SKM-1 treated with dmso at 0.1 percent for 144 hours (cell line): ENCODE measurements at regions not wholly inside any gene's neighbourhood (a gene's known extent, or its start where the extent isn't known, plus 50 kb on each side); places are given as distances from the start of the nearest gene placed in this dataset.
"Not testable (repeated sequence)": the region's sequence is repeated elsewhere in the genome, so short reads cannot be mapped to it uniquely, and the experiment has no call there.

ENCODE experiments used
- DNase-seq: peaks from one replicate; lab custom pipeline; 2025; ENCODE audit not compliant: unreplicated experiment; lab: John Stamatoyannopoulos, UW

- DNase-seq = no peak
Observed at GRCh38 chr12:67758521-67758920, 110.0 kb downstream of the DYRK2 start.

DNA sequence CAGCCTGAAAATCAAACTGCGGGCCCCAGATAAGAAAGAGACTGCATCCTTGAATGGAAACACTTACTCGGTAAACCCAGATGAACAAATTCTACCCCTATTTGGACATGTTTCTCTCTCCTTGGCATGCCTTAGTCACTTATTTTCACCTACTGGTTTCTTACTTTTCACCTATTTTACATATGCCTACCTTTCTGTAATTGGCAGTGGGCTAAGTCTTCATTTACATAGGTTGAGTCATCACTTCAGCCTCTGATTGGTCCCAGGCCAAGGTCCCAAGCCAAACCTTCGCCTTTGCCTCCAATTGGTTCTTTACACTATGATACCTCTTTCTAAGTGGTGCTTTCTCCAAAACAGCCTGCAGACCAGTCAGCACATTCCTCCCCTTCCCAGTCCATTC, 111.3 kb downstream of the DYRK2 start:
- DNase-seq = no peak

- DNase-seq = no peak
Observed at GRCh38 chr12:67760586-67761275, 112.2 kb downstream of the DYRK2 start.

DNA sequence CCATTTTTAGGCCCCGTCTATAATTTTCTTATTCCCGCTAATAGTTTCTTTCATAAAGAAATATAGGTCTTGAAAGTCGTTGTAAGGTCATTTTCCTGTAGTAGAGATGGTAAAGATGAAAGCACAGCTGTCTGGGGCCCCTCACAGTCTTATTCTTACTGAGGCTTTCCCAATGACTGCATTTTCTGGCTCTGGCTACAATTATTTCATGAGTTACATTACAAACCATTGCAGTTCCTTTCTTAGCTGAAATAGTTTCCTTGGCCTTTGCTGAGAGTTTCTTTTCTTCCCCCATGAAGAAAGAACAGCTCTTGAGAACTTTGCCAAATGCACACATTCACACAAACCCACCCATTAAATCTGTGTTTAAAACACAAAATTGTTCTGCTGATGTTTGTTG, 113.0 kb downstream of the DYRK2 start:
- DNase-seq = no peak

- no peak for DNase-seq
Observed at GRCh38 chr12:67764055-67764454, 115.5 kb downstream of the DYRK2 start.

- no peak for DNase-seq
Observed at GRCh38 chr12:67764946-67765619, 116.5 kb downstream of the DYRK2 start.

- no peak for DNase-seq
Observed at GRCh38 chr12:67765776-67766766, 117.5 kb downstream of the DYRK2 start.

- no peak for DNase-seq
Observed at GRCh38 chr12:67772267-67773169, 124.0 kb downstream of the DYRK2 start.

DNA sequence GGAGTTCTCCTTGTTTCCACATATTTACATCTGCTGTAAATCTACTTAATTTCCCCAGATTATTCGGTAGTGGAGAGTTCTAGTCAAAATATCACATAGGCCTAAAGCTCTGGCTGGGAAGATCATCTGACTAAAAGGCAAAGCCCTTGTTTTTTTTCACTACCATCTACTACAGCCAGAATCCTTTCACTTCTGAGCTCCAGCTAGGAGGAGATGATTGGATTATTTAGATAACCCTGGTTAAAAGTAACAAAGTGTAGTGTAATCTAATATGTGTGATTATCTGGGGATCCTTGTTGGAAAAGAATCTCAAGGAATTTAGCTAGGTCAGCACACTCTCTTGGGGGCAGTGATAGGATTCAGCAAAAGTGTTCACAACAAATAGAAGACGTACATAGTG, 125.4 kb downstream of the DYRK2 start:
- DNase-seq = no peak

GRCh38 chr12:67774983-67775587, 126.5 kb downstream of the DYRK2 start:
- no peak for DNase-seq

GRCh38 chr12:67780580-67781084, 132.1 kb downstream of the DYRK2 start:
- DNase-seq = no peak

DNA sequence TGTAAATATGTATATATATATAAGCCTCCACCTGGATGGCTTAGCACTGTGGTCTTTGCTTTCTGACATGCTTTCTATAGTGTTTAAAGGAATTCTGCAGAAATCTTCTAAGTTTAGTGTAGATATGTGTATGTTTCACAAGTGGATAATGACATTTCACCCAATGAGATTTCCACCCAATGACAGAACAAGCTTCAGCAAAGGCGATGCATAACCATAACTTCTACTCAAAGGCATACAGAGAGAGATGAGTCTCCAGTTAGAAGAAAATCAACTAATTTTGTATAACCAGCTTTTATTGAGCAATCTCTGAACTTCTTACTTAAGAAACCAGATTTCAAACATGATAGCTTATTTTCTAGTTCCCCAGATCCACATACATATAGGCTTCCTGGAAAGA, 134.0 kb downstream of the DYRK2 start:
- no peak for DNase-seq

DNA sequence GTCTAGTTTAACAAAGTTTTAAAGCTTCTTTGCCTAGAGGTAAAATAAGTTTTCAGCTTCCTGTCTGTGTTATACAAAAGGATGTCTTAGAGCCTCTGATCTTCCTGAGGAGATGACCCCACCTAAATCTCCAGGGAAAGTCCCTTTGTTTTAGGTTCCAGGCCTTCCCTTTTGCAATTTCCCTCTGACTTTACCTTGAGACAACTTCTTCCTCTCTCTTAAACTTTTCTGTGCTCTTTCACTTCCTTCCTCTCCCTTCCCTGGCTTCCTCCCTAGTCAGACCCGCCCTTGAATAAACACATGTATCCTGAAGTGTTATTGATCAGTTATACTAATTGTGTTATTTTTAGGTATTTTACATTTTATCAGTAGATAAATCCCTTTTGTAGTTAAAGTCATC, 134.8 kb downstream of the DYRK2 start:
- peak; percentile 3 for DNase-seq

DNA sequence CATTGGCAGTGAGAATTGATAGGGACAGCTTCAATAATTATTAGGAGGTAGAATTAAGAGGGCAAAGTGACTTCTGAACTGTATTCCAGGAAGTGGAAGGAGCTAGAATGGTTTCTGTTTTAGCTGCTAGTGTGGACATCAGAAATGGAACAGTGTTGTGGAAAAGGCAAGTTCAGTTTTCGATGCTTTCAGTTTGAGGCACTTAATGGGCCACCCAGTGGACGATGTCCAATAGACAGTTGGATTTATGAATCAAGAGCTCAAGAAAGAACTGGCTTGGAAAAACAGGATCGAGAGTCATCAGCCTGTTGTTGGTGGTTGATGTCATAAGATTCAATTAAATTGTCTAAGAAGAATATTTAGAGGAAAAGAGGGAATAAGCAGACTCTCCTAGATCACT, 136.3 kb downstream of the DYRK2 start:
- no peak for DNase-seq

DNA sequence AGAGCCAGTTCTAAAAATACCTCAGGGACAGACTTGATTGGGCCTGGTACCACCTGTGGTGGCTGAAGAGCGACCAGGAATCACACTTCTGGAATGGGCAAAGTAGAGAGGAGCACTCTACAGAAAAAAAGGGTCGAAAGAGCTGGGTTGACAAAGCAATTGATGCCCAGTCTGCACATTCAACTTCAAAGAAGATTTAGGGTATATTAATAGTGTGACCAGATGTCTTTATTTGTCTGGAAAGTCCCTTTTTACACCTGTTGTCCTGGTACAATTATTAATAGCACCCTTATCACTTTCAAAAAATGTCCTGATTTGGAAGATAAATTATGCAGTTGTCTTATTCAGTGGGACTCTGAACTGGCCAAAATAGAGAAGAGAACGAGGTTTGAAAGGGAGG, 137.5 kb downstream of the DYRK2 start:
- DNase-seq = no peak

- DNase-seq = no peak
Observed at GRCh38 chr12:67788118-67788517, 139.6 kb downstream of the DYRK2 start.

- no peak for DNase-seq
Observed at GRCh38 chr12:67789266-67789665, 140.7 kb downstream of the DYRK2 start.

- no peak for DNase-seq
Observed at GRCh38 chr12:67790660-67791059, 142.1 kb downstream of the DYRK2 start.

GRCh38 chr12:67791362-67791761, 142.8 kb downstream of the DYRK2 start:
- DNase-seq = not testable (repeated sequence)

DNA sequence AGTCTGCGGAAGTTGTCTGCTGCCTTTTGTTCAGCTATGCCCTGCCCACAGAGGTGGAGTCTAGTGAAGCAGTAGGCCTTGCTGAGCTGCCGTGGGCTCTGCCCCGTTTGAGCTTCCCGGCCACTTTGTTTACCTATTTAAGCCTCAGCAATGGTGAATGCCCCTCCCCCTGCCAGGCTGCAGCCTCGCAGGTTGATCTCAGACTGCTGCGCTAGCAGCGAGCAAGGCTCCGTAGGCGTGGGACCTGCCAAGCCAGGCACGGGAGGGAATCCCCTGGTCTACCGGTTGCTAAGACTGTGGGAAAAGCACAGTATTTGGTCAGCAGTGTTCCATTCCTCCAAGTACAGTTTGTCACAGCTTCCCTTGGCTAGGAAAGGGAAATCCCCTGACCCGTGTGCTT, 143.6 kb downstream of the DYRK2 start:
- DNase-seq = no peak
